IMR-90 (cell line): ENCODE measurements at regions not wholly inside any gene's neighbourhood (a gene's known extent, or its start where the extent isn't known, plus 50 kb on each side); places are given as distances from the start of the nearest gene placed in this dataset.

ENCODE experiments used
- ATAC-seq: fragments of 200-7000 bp; cut with Tn5 transposase; 2 replicates; pipeline ENCODE4 v1.9.1; 2020; ENCODE audit warnings: low read depth, mild to moderate bottlenecking, moderate library complexity
- BruUV-seq: library from RNA; stranded (reverse); fragments of 400-500 nt; replicated peaks from 2 replicates; lab custom pipeline; 2021; lab: Mats Ljungman, UMichigan
- CTCF ChIA-PET: fragments of 300-600 bp; formaldehyde crosslinking; extraction: SDS; loops from one replicate; lab custom pipeline; 2021; ENCODE audit warnings: antibody characterized with exemption; lab: Yijun Ruan, JAX
- POLR2A ChIA-PET: fragments of 300-600 bp; sonication (Branson Sonifier 250); formaldehyde crosslinking; loops from one replicate; lab custom pipeline; 2022; ENCODE audit warnings: antibody characterized with exemption; ENCODE audit not compliant: unreplicated experiment; lab: Charles Lee
- DNase-seq: peaks from one replicate; pipeline ENCODE4 v3.0.0; 2013
- H2AFZ ChIP-seq: replicated peaks from 2 replicates; pipeline ENCODE3; 2013; ENCODE audit warnings: low read length, mild to moderate bottlenecking; ENCODE audit not compliant: poor library complexity
- H2AK5ac ChIP-seq: 2 replicates; pipeline ENCODE4 v1.6.1; 2013; ENCODE audit warnings: low read depth, low read length, inconsistent platforms
- H2AK9ac ChIP-seq: replicated peaks from 2 replicates; pipeline ENCODE3; 2013; ENCODE audit warnings: mild to moderate bottlenecking, low read depth, low read length, moderate library complexity; ENCODE audit not compliant: poor library complexity
- H2BK120ac ChIP-seq: 2 replicates; pipeline ENCODE4 v1.6.1; 2013; ENCODE audit warnings: low read depth, low read length, inconsistent platforms
- H2BK15ac ChIP-seq: 3 replicates; pipeline ENCODE4 v1.6.1; 2013; ENCODE audit warnings: low read depth, low read length, inconsistent platforms
- H2BK20ac ChIP-seq: 2 replicates; pipeline ENCODE4 v1.6.1; 2013; ENCODE audit warnings: low read depth, mild to moderate bottlenecking, inconsistent platforms, low read length, moderate library complexity
- H2BK5ac ChIP-seq: 2 replicates; pipeline ENCODE4 v1.6.1; 2013; ENCODE audit warnings: mild to moderate bottlenecking, low read depth, low read length, inconsistent platforms; ENCODE audit not compliant: poor library complexity, severe bottlenecking
- H3K14ac ChIP-seq: replicated peaks from 2 replicates; pipeline ENCODE4 v1.6.1; 2013; ENCODE audit warnings: low read depth, low read length, inconsistent platforms
- H3K18ac ChIP-seq: 2 replicates; pipeline ENCODE4 v1.6.1; 2013; ENCODE audit warnings: low read depth, low read length, control low read depth
- H3K23ac ChIP-seq: 2 replicates; pipeline ENCODE4 v1.6.1; 2013; ENCODE audit warnings: low read depth, low read length, inconsistent platforms
- H3K27ac ChIP-seq: 2 replicates; pipeline ENCODE4 v1.5.1; 2013; ENCODE audit warnings: mild to moderate bottlenecking, control low read depth, low read length; ENCODE audit not compliant: insufficient read depth
- H3K27me3 ChIP-seq: 2 replicates; pipeline ENCODE4 v1.6.1; 2013; ENCODE audit warnings: low read length; ENCODE audit not compliant: control insufficient read depth, insufficient read depth
- H3K36me3 ChIP-seq: 2 replicates; pipeline ENCODE4 v1.6.1; 2013; ENCODE audit warnings: low read length, mixed read lengths; ENCODE audit not compliant: control insufficient read depth, insufficient read depth
- H3K4ac ChIP-seq: 2 replicates; pipeline ENCODE4 v1.6.1; 2013; ENCODE audit warnings: low read depth, low read length, inconsistent platforms
- H3K4me1 ChIP-seq: 2 replicates; pipeline ENCODE4 v1.6.1; 2013; ENCODE audit warnings: low read length, mixed read lengths; ENCODE audit not compliant: control insufficient read depth, insufficient read depth
- H3K4me2 ChIP-seq: 2 replicates; pipeline ENCODE4 v1.6.1; 2013; ENCODE audit warnings: low read depth, mild to moderate bottlenecking, control low read depth, low read length, moderate library complexity
- H3K4me3 ChIP-seq: 2 replicates; pipeline ENCODE4 v1.5.1; 2013; ENCODE audit warnings: low read depth, mild to moderate bottlenecking, control low read depth, low read length, moderate library complexity; ENCODE audit not compliant: insufficient read depth
- H3K56ac ChIP-seq: 2 replicates; pipeline ENCODE4 v1.6.1; 2013; ENCODE audit warnings: low read length, inconsistent platforms; ENCODE audit not compliant: insufficient read depth; ENCODE audit errors: extremely low read depth
- H3K79me1 ChIP-seq, 2 experiments: 2 replicates each; pipeline ENCODE4 v1.6.1; 2013; ENCODE audit warnings: low read length in 2 of 2, inconsistent platforms in 1 of 2, low read depth in 1 of 2
- H3K9ac ChIP-seq: 2 replicates; pipeline ENCODE4 v1.6.1; 2013; ENCODE audit warnings: low read depth, low read length, control low read depth
- H3K9me1 ChIP-seq: 2 replicates; pipeline ENCODE4 v1.6.1; 2013; ENCODE audit warnings: low read length, inconsistent platforms; ENCODE audit not compliant: insufficient read depth
- H3K9me3 ChIP-seq: 2 replicates; pipeline ENCODE4 v1.6.1; 2013; ENCODE audit warnings: low read length; ENCODE audit not compliant: control insufficient read depth, insufficient read depth
- H4K20me1 ChIP-seq: 2 replicates; pipeline ENCODE4 v1.6.1; 2013; ENCODE audit warnings: low read length, inconsistent platforms; ENCODE audit not compliant: insufficient read depth
- H4K5ac ChIP-seq: 2 replicates; pipeline ENCODE4 v1.6.1; 2013; ENCODE audit warnings: mild to moderate bottlenecking, low read depth, low read length, control low read depth
- H4K8ac ChIP-seq, 2 experiments: 2 replicates each; pipeline ENCODE4 v1.6.1; 2013; ENCODE audit warnings: low read depth in 2 of 2, low read length in 2 of 2, control low read depth in 1 of 2, inconsistent platforms in 1 of 2
- H4K91ac ChIP-seq: 2 replicates; pipeline ENCODE4 v1.6.1; 2013; ENCODE audit warnings: low read depth, low read length, inconsistent platforms; ENCODE audit not compliant: insufficient read depth
- BHLHE40 ChIP-seq: fragments of 150-350 bp; IDR thresholded peaks from 2 replicates; pipeline ENCODE4 v1.6.1; 2016; ENCODE audit warnings: mild to moderate bottlenecking, low read depth, low read length
- FOS ChIP-seq: fragments of 150-350 bp; IDR thresholded peaks from 2 replicates; pipeline ENCODE4 v1.6.1; 2016; ENCODE audit warnings: low read depth, low read length
- WGBS, 2 experiments: methylation state at CpG; one replicate each; pipeline versions ENCODE4 v1.1.5 to v1.1.7; 2013; ENCODE audit warnings: missing lambda C conversion rate in 2 of 2; ENCODE audit not compliant: insufficient read length in 1 of 2; ENCODE audit errors: extremely low coverage in 2 of 2; 5-methylcytosine and 5-hydroxymethylcytosine counted together
- dilution Hi-C: fragments of 300-500 bp; cut with HindIII; formaldehyde crosslinking; loops from one replicate; pipeline ENCODE4 v1.14.3; 2018; ENCODE audit warnings: low sequenced_read_pairs; ENCODE audit not compliant: unreplicated experiment
- in situ Hi-C: fragments of 300-500 bp; cut with MboI; formaldehyde crosslinking; loops from 3 replicates; pipeline ENCODE4 v1.14.3; 2019; ENCODE audit warnings: low sequenced_read_pairs, inconsistent platforms, mixed read lengths
- intact Hi-C: fragments of 100-400 bp; cut with micrococcal nuclease; formaldehyde crosslinking; loops from 2 replicates; pipeline ENCODE4 v1.10.0; 2022

GRCh38 chr3:105033081-105033480 lies 333.6 kb upstream of the ALCAM start:
- no peaks in the 10 kb centered on the region for H3K4me1 ChIP-seq
- H3K36me3 ChIP-seq: no peaks in the 10 kb centered on the region
- no peaks in the 10 kb centered on the region for H3K9me1 ChIP-seq
- no peak overlapping the region for H3K4me2 ChIP-seq
- no peaks in the 10 kb centered on the region for H3K27me3 ChIP-seq
- no peak overlapping the region for H3K9ac ChIP-seq
- no peak overlapping the region for H3K27ac ChIP-seq
- H2BK15ac ChIP-seq: no peak overlapping the region
- no peak overlapping the region for H2BK20ac ChIP-seq
- CTCF ChIA-PET: no interaction called here
- H4K20me1 ChIP-seq: no peaks in the 10 kb centered on the region
- WGBS, 2 experiments: no CpG with 5 or more reads among the region's 1 CpG
- no peak overlapping the region for H4K5ac ChIP-seq
- no peak overlapping the region for H2AK9ac ChIP-seq
- H2AFZ ChIP-seq: no peak overlapping the region
- dilution Hi-C loops: no loop called here
- H3K4me3 ChIP-seq: no peak overlapping the region
- DNase-seq: no peak
- H3K23ac ChIP-seq: no peak overlapping the region
- no peak for ATAC-seq
- H3K18ac ChIP-seq: no peak overlapping the region
- BruUV-seq: no TSS peak
- H3K14ac ChIP-seq: no peak overlapping the region
- TF ChIP-seq FOS (no peak), BHLHE40 (no peak)
- H2BK120ac ChIP-seq: no peak overlapping the region
- no peaks in the 10 kb centered on the region for H3K9me3 ChIP-seq
- H3K56ac ChIP-seq: no peak overlapping the region
- H4K91ac ChIP-seq: no peak overlapping the region
- no peak overlapping the region for H4K8ac ChIP-seq
- H3K4ac ChIP-seq: no peak overlapping the region
- in situ Hi-C loops: no loop called here
- no peak overlapping the region for H2AK5ac ChIP-seq
- POLR2A ChIA-PET: no interaction called here
- no peaks in the 10 kb centered on the region for H3K79me1 ChIP-seq
- intact Hi-C loops: no loop called here
- H2BK5ac ChIP-seq: no peak overlapping the region
